Transverse colon (tissue), 4 donors: ENCODE measurements at regions not wholly inside any gene's neighbourhood (a gene's known extent, or its start where the extent isn't known, plus 50 kb on each side); places are given as distances from the start of the nearest gene placed in this dataset.

ENCODE experiments used
- DNase-seq: peaks from one replicate; pipeline ENCODE4 v3.0.0-alpha.2; 2019
- H3K27ac ChIP-seq, 4 donors: fragments of 200-600 bp; sonication (generic); 2 replicates each; pipeline ENCODE4 v1.5.1; 2016 to 2018; ENCODE audit warnings: inconsistent platforms in 4 of 4
- H3K27me3 ChIP-seq: fragments of 200-600 bp; sonication (generic); 2 replicates; pipeline ENCODE4 v1.5.1; 2017; ENCODE audit warnings: inconsistent platforms
- H3K36me3 ChIP-seq, 4 donors: fragments of 200-600 bp; sonication (generic); 2 replicates each; pipeline ENCODE4 v1.5.1; 2017 to 2019; ENCODE audit warnings: inconsistent platforms in 4 of 4
- H3K4me1 ChIP-seq, 4 donors: fragments of 200-600 bp; sonication (generic); 2 replicates each; pipeline ENCODE4 v1.5.1; 2017 to 2020; ENCODE audit warnings: inconsistent platforms in 4 of 4
- H3K4me3 ChIP-seq, 4 donors: fragments of 200-600 bp; sonication (generic); 1 replicate in 1 of 4; 2 replicates in 3 of 4; pipeline versions ENCODE4 v1.5.1 to v1.6.1; 2017 to 2019; ENCODE audit warnings: inconsistent platforms in 4 of 4
- H3K9me3 ChIP-seq, 2 donors: fragments of 200-600 bp; sonication (generic); 2 replicates each; pipeline ENCODE4 v1.5.1; 2017 to 2019; ENCODE audit warnings: inconsistent platforms in 2 of 2
- EP300 ChIP-seq: sonication (generic); formaldehyde crosslinking; IDR thresholded peaks from one replicate; pipeline ENCODE4 v1.6.1; 2017; ENCODE audit warnings: antibody characterized with exemption, low read depth
- POLR2A ChIP-seq: fragments of 450-650 bp; IDR thresholded peaks from one replicate; pipeline ENCODE4 v1.6.1; 2016; ENCODE audit warnings: antibody characterized with exemption, mild to moderate bottlenecking, moderate library complexity
- POLR2AphosphoS5 ChIP-seq, 3 donors: sonication (generic); formaldehyde crosslinking; IDR thresholded peaks; one replicate each; pipeline ENCODE4 v1.6.1; 2016; ENCODE audit warnings: antibody characterized with exemption in 3 of 3
- WGBS, 2 donors: methylation state at CpG; one replicate each; pipeline ENCODE4 v1.1.5; 2018; ENCODE audit warnings: low coverage in 1 of 2; 5-methylcytosine and 5-hydroxymethylcytosine counted together
- in situ Hi-C, 4 donors: fragments of 200-750 bp; cut with MboI; loops; one replicate each; pipeline versions ENCODE4 v1.15.0 to v1.15.1; 2017; ENCODE audit warnings: low sequenced_read_pairs in 3 of 4, low pct_ligation_motif_present in 1 of 4, low pct_unique_long_range_greater_than_20kb in 1 of 4
- intact Hi-C: fragments of 100-400 bp; cut with DNase I; formaldehyde crosslinking; loops from one replicate; pipeline ENCODE4 v1.15.1; 2023; ENCODE audit warnings: low total_unique reads
- TF ChIP-seq, protein P1 (sequence below), 5 experiments: fragments of 200-600 bp in 3 of 5; fragments of 450-650 bp in 2 of 5; sonication (generic) in 3 of 5; IDR thresholded peaks; 1 replicate in 2 of 5; 2 replicates in 3 of 5; pipeline ENCODE4 v1.5.1; 2016 to 2017; ENCODE audit warnings: antibody characterized with exemption in 5 of 5, inconsistent platforms in 3 of 5, mild to moderate bottlenecking in 2 of 5, moderate library complexity in 1 of 5

DNA sequence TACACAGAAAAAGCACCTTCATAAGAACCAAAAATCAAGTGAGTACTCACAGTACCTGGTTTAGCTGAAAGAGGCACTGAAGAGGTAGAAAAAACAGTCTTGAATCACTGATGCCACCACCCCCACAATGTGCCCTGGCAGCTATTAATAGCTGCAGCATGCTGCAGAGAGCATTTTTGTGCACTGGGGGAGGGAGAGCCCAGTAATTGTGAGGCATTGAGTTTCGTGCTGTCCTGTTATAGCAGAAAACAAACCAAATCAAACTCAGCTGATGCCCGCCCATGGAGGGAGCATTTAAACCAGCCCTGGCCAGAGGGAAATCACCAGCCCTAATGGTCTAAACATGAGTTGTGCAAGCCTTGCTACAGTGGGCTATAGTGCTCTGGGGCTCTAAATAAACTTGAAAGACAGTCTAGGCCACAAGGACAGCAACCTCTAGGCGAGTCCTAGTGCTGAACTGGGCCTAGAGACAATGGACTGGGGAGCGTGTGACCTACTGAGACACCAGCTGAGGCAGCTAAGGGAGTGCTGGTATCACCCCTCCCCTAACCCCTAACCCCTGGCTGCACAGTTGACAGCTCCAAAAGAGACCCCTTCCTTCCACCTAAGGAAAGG is 106.3 kb upstream of the TMLHE start:
- Histone ChIP-seq H3K4me1 (no peaks in the 10 kb centered on the region), H3K36me3 (no peaks in the 10 kb centered on the region), H3K9me3 (no peaks in the 10 kb centered on the region), H3K27ac (no peak overlapping the region), H3K4me3 (no peak overlapping the region), H3K27me3 (no peaks in the 10 kb centered on the region)
- intact Hi-C loops (no loop called here), in situ Hi-C loops (no loop called here)
- WGBS, 2 donors: 59% methylated on average over 4 of the region's 4 CpGs; no CpG with 5 or more reads in 1 of the 2 donors
- TF ChIP-seq POLR2A: no peak
- TF ChIP-seq EP300: no peak
- TF ChIP-seq POLR2AphosphoS5 (IDR thresholded peaks at IDR 0.05): no peak
- TF ChIP-seq, protein P1, sequence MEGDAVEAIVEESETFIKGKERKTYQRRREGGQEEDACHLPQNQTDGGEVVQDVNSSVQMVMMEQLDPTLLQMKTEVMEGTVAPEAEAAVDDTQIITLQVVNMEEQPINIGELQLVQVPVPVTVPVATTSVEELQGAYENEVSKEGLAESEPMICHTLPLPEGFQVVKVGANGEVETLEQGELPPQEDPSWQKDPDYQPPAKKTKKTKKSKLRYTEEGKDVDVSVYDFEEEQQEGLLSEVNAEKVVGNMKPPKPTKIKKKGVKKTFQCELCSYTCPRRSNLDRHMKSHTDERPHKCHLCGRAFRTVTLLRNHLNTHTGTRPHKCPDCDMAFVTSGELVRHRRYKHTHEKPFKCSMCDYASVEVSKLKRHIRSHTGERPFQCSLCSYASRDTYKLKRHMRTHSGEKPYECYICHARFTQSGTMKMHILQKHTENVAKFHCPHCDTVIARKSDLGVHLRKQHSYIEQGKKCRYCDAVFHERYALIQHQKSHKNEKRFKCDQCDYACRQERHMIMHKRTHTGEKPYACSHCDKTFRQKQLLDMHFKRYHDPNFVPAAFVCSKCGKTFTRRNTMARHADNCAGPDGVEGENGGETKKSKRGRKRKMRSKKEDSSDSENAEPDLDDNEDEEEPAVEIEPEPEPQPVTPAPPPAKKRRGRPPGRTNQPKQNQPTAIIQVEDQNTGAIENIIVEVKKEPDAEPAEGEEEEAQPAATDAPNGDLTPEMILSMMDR (IDR thresholded peaks at IDR 0.05): no peak
- no peak for DNase-seq

DNA sequence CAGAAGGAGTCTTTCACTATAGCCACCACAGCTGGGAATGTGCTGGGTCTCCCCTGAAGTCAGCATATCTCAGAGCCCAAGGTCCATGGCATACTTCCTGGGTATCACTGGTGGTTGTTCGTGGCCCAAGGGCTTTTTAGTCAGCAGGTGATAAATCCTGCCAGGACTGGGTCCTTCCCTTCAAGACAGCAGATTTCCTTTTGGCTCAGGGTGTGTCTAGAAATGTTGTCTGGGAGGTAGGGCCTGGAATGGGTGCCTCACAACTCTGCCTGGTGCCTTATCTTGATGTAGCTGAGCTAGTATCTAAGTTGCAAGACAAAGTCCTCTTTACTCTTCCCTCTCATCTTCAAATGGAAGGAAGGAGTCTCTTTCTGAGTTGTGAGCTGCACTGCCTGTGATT is 102.4 kb upstream of the TMLHE start:
- H3K4me3 ChIP-seq: no peak overlapping the region
- intact Hi-C loops (no loop called here), in situ Hi-C loops (no loop called here)
- H3K4me1 ChIP-seq: no peaks in the 10 kb centered on the region
- H3K27me3 ChIP-seq: no peaks in the 10 kb centered on the region
- no peaks in the 10 kb centered on the region for H3K36me3 ChIP-seq
- TF ChIP-seq POLR2A: no peak
- TF ChIP-seq, protein P1 (IDR thresholded peaks at IDR 0.05): no peak
- H3K9me3 ChIP-seq: peaks cover 3% of the 10 kb centered on the region in 2 donors
- no peak for DNase-seq
- WGBS, 2 donors: 13 to 50% methylated on average over 1 of the region's 1 CpG
- H3K27ac ChIP-seq: no peak overlapping the region

DNA sequence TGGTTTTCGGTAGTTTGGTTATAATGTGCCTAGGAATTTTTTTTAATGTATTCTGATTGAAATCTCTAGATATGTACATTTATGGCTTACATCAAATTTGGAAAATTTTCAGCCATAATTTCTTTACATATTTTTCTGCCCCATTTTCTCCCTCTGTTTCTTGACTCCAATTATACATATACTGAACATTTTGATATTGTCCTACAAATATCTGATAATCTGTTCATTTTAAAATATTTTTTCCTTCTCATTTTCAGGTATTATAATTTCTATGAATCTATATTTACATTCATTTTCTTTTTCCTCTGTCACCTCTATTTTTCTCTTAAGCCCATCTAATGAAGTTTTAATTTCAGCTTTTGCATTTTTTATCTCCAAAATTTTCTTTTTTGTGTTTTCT is 82.7 kb upstream of the TMLHE start:
- Histone ChIP-seq H3K4me1 (no peaks in the 10 kb centered on the region), H3K4me3 (no peak overlapping the region), H3K27me3 (no peaks in the 10 kb centered on the region), H3K36me3 (no peaks in the 10 kb centered on the region), H3K27ac (no peak overlapping the region), H3K9me3 (no peaks in the 10 kb centered on the region)
- in situ Hi-C loops (no loop called here), intact Hi-C loops (no loop called here)
- TF ChIP-seq EP300 (no peak), POLR2AphosphoS5 (IDR thresholded peaks at IDR 0.05) (no peak), POLR2A (no peak)
- TF ChIP-seq, protein P1 (IDR thresholded peaks at IDR 0.05): no peak
- 84 to 100% methylated on average over 1 of the region's 1 CpG for WGBS, 2 donors
- DNase-seq: no peak

DNA sequence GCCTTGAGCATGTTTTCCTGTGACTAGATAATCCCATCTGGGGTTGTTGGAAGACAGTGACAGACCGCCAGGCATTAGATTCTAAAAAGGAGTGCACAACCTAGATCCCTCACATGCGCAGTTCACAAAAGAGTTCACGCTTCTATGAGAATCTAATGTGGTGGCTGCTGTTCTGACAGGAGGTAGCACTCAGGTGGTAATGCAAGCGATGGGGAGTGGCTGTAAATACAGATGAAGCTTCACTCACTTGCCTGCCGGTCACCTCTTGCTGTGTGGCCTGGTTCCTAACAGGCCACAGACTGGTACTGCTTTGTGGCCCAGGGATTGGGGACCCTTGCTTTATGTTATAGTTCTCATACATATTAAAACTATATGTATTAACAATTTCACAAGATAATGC is 81.9 kb upstream of the TMLHE start:
- no peak for DNase-seq
- Histone ChIP-seq H3K36me3 (no peaks in the 10 kb centered on the region), H3K27ac (no peak overlapping the region), H3K27me3 (no peaks in the 10 kb centered on the region), H3K4me1 (no peaks in the 10 kb centered on the region), H3K4me3 (no peak overlapping the region), H3K9me3 (no peaks in the 10 kb centered on the region)
- intact Hi-C loops: no loop called here
- in situ Hi-C loops: no loop called here
- 84% methylated on average over 5 of the region's 5 CpGs; no CpG with 5 or more reads in 1 of the 2 donors for WGBS, 2 donors
- TF ChIP-seq POLR2AphosphoS5 (IDR thresholded peaks at IDR 0.05) (no peak), EP300 (no peak)
- TF ChIP-seq, protein P1 (IDR thresholded peaks at IDR 0.05): no peak
